Activated CD8-positive, alpha-beta T cell treated with anti-CD3 and anti-CD28 coated beads, Interleukin-2, amount 10 ng/mL, durations not matched to agents 7 days and 5 days (primary cell): ENCODE measurements at regions not wholly inside any gene's neighbourhood (a gene's known extent, or its start where the extent isn't known, plus 50 kb on each side); places are given as distances from the start of the nearest gene placed in this dataset.
A peak's percentile ranks its signal among the peaks of the same experiment; 100 is the strongest.
"Not testable (repeated sequence)": the region's sequence is repeated elsewhere in the genome, so short reads cannot be mapped to it uniquely, and the experiment has no call there.

Source experiments
- ATAC-seq: fragments of 150-1000 bp; cut with Tn5 transposase; one replicate; pipeline ENCODE4 v1.10.0; 2021; ENCODE audit warnings: moderate library complexity
- CTCF ChIA-PET: fragments of 350-600 bp; sonication (Branson Sonifier 250); formaldehyde crosslinking; loops from one replicate; lab custom pipeline; 2021; ENCODE audit warnings: antibody characterized with exemption; lab: Charles Lee
- POLR2A ChIA-PET: fragments of 350-600 bp; sonication (Branson Sonifier 250); formaldehyde crosslinking; loops from one replicate; lab custom pipeline; 2021; ENCODE audit warnings: antibody characterized with exemption; lab: Charles Lee
- DNase-seq: peaks from one replicate; pipeline ENCODE4 v3.0.0-alpha.2; 2020
- H3K27ac Mint-ChIP-seq: one replicate; pipeline ENCODE4 v1.8.0; 2021; ENCODE audit warnings: mild to moderate bottlenecking, mixed read lengths
- H3K27me3 Mint-ChIP-seq: one replicate; pipeline ENCODE4 v1.8.0; 2021; ENCODE audit warnings: low read depth, mixed read lengths
- H3K36me3 Mint-ChIP-seq: one replicate; pipeline ENCODE4 v1.8.0; 2021; ENCODE audit warnings: low read depth, mixed read lengths
- H3K4me1 Mint-ChIP-seq: one replicate; pipeline ENCODE4 v1.8.0; 2021; ENCODE audit warnings: low read depth, mixed read lengths
- H3K4me3 Mint-ChIP-seq: one replicate; pipeline ENCODE4 v1.8.0; 2021; ENCODE audit warnings: mild to moderate bottlenecking, mixed read lengths
- H3K9me3 Mint-ChIP-seq: one replicate; pipeline ENCODE4 v1.8.0; 2022; ENCODE audit warnings: mixed read lengths; ENCODE audit not compliant: insufficient read depth

DNA sequence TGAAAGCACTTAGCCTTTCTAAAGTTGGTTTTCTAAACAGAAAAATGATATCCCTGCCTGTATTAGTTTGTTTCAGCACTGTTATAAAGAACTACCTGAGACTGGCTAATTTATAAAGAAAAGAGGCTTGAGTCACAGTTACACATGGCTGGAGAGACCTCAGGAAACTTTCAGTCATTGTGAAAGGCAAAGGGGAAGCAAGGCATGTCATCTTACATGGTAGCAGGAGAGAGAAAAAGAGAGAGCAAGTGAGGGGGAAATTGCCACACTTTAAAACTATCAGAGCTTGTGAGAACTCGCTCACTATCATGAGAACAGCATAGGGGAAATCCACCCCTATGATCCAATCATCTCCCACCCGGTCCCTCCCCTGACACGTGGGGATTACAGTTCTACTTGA lies 64.9 kb downstream of the FAM170A start:
- Mint-ChIP-seq H3K27ac (no peak overlapping the region), H3K27me3 (no peaks in the 10 kb centered on the region), H3K36me3 (no peaks in the 10 kb centered on the region), H3K4me1 (no peaks in the 10 kb centered on the region), H3K9me3 (peaks cover 3% of the 10 kb centered on the region), H3K4me3 (no peak overlapping the region)
- ATAC-seq (no peak), DNase-seq (no peak)
- POLR2A ChIA-PET: no interaction called here
- CTCF ChIA-PET: no interaction called here

GRCh38 chr5:119706049-119706448 lies 76.7 kb downstream of the FAM170A start:
- H3K27me3 Mint-ChIP-seq: no peaks in the 10 kb centered on the region
- ATAC-seq: no peak
- H3K27ac Mint-ChIP-seq: no peak overlapping the region
- DNase-seq: no peak
- H3K36me3 Mint-ChIP-seq: no peaks in the 10 kb centered on the region
- no peaks in the 10 kb centered on the region for H3K4me1 Mint-ChIP-seq
- no peak overlapping the region for H3K4me3 Mint-ChIP-seq
- CTCF ChIA-PET: no interaction called here
- H3K9me3 Mint-ChIP-seq: no peaks in the 10 kb centered on the region
- POLR2A ChIA-PET: no interaction called here

DNA sequence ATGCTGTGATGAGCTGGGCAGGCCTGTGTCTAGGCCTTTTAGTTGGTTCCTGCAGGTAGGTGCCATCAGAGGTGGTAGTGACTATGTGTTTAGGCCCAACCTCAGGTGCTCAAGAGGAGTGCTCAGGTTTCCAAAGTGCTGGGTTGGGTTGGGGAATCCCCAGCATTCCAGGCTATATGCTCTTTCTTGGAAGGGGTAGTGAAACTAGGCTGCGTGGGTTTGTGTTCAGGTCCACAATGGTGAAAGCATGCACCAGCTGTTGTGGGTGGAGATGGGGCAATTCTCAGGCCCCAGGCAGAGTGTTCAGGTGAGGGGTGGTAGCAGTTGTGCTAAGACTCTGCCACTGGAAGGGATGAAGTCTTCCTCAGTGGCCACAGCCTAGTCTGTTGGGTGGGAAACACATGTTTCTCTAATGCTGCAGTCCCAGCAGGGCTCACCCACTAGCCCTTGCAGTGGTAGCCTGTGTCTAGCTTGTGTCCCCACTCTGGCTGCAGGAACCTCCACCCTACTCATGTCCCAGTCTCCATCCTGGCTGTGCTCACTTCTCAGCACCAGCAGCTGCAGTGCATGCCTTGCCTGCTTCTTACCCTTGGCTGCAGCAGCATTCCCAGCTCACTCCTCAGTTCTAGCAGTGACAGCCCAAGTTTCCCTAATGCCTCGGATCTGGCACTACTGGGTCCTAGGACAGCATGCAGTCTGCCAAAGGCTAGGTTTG lies 78.9 kb downstream of the FAM170A start:
- Mint-ChIP-seq H3K27ac (no peak overlapping the region), H3K4me3 (no peak overlapping the region), H3K27me3 (no peaks in the 10 kb centered on the region), H3K4me1 (no peaks in the 10 kb centered on the region), H3K9me3 (no peaks in the 10 kb centered on the region), H3K36me3 (no peaks in the 10 kb centered on the region)
- DNase-seq (no peak), ATAC-seq (no peak)
- ChIA-PET POLR2A (no interaction called here), CTCF (no interaction called here)

- DNase-seq (no peak), ATAC-seq (no peak)
- Mint-ChIP-seq H3K4me3 (no peak overlapping the region), H3K27ac (no peak overlapping the region), H3K36me3 (no peaks in the 10 kb centered on the region), H3K27me3 (no peaks in the 10 kb centered on the region), H3K4me1 (no peaks in the 10 kb centered on the region), H3K9me3 (peaks cover 4% of the 10 kb centered on the region)
- CTCF ChIA-PET: no interaction called here
- POLR2A ChIA-PET: no interaction called here
These were observed 92.4 kb downstream of the FAM170A start for GRCh38 chr5:119721775-119722174.

GRCh38 chr5:119725291-119725690 lies 95.9 kb downstream of the FAM170A start:
- POLR2A ChIA-PET, H3K36me3 Mint-ChIP-seq, CTCF ChIA-PET, H3K4me3 Mint-ChIP-seq, H3K4me1 Mint-ChIP-seq, DNase-seq, H3K27ac Mint-ChIP-seq, H3K9me3 Mint-ChIP-seq, ATAC-seq, H3K27me3 Mint-ChIP-seq: not testable (repeated sequence)

GRCh38 chr5:119726544-119726943 lies 97.2 kb downstream of the FAM170A start:
- Mint-ChIP-seq H3K36me3 (no peaks in the 10 kb centered on the region), H3K27me3 (no peaks in the 10 kb centered on the region), H3K9me3 (peaks cover 6% of the 10 kb centered on the region), H3K4me3 (no peak overlapping the region), H3K4me1 (no peaks in the 10 kb centered on the region), H3K27ac (no peak overlapping the region)
- ChIA-PET POLR2A (no interaction called here), CTCF (no interaction called here)
- DNase-seq (no peak), ATAC-seq (no peak)

DNA sequence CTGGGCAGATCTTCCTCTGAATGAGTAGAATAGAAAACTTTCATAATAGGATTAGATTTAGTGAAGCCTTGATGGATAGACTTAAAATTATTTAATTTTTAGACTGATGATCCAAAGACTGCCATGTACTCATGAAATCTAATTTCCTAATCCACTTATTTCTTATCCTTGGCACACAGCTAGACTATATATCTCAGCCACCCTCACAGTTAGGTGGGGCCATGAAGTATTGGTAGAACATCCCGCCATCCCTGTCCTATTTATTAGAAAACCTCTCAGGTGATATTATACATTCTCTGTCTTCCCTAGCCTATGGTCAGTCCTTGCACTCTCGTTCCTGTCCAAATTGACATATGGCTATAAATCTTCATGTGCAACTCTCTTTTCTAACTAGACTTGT lies 110.9 kb downstream of the FAM170A start:
- ChIA-PET CTCF (no interaction called here), POLR2A (no interaction called here)
- Mint-ChIP-seq H3K9me3 (no peaks in the 10 kb centered on the region), H3K27me3 (no peaks in the 10 kb centered on the region), H3K4me1 (no peaks in the 10 kb centered on the region), H3K36me3 (no peaks in the 10 kb centered on the region), H3K4me3 (no peak overlapping the region), H3K27ac (no peak overlapping the region)
- DNase-seq: no peak
- no peak for ATAC-seq

DNA sequence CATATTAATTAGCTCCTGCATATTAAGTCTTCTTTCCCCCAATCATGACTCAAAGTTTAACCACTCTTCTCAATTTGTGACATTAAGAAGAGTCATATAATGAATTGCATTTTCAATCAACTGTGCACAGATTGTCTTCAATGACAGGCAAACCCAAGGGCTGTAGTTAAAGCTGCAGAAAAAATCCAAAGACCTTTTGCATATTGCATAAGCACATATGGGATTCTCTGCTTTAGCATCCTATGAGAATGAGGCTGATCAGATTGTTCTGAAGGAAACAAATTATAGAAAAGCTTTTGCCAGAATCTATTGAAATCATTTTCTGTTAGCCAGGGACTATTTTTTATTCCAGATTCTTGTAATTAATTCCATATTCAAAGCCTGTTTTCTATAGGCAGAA lies 112.3 kb downstream of the FAM170A start:
- H3K36me3 Mint-ChIP-seq: no peaks in the 10 kb centered on the region
- ChIA-PET CTCF (interaction anchor here (1.2 to 1.5 kb wide), 2 partner anchors 10 to 754 kb away, joined by 4 read pairs; partner anchors contain the start of gene DTWD2), POLR2A (no interaction called here)
- H3K27me3 Mint-ChIP-seq: no peaks in the 10 kb centered on the region
- ATAC-seq (no peak), DNase-seq (no peak)
- no peaks in the 10 kb centered on the region for H3K9me3 Mint-ChIP-seq
- no peak overlapping the region for H3K27ac Mint-ChIP-seq
- no peak overlapping the region for H3K4me3 Mint-ChIP-seq
- no peaks in the 10 kb centered on the region for H3K4me1 Mint-ChIP-seq

GRCh38 chr5:119742311-119742710 lies 113.0 kb downstream of the FAM170A start:
- ATAC-seq (no peak), DNase-seq (no peak)
- H3K9me3 Mint-ChIP-seq: no peaks in the 10 kb centered on the region
- POLR2A ChIA-PET: no interaction called here
- no peaks in the 10 kb centered on the region for H3K27me3 Mint-ChIP-seq
- no peaks in the 10 kb centered on the region for H3K4me1 Mint-ChIP-seq
- no peak overlapping the region for H3K4me3 Mint-ChIP-seq
- no peak overlapping the region for H3K27ac Mint-ChIP-seq
- CTCF ChIA-PET: interaction anchor here (1.2 to 1.5 kb wide), 2 partner anchors 9 to 754 kb away, joined by 4 read pairs; partner anchors contain the start of gene DTWD2
- H3K36me3 Mint-ChIP-seq: no peaks in the 10 kb centered on the region

- no peaks in the 10 kb centered on the region for H3K27me3 Mint-ChIP-seq
- ChIA-PET POLR2A (no interaction called here), CTCF (no interaction called here)
- H3K36me3 Mint-ChIP-seq: no peaks in the 10 kb centered on the region
- H3K9me3 Mint-ChIP-seq: no peaks in the 10 kb centered on the region
- no peak overlapping the region for H3K4me3 Mint-ChIP-seq
- H3K4me1 Mint-ChIP-seq: no peaks in the 10 kb centered on the region
- ATAC-seq: peak; percentile 60
- H3K27ac Mint-ChIP-seq: no peak overlapping the region
- DNase-seq: peak; percentile 21
These were observed 114.6 kb downstream of the FAM170A start for GRCh38 chr5:119743927-119744326.

DNA sequence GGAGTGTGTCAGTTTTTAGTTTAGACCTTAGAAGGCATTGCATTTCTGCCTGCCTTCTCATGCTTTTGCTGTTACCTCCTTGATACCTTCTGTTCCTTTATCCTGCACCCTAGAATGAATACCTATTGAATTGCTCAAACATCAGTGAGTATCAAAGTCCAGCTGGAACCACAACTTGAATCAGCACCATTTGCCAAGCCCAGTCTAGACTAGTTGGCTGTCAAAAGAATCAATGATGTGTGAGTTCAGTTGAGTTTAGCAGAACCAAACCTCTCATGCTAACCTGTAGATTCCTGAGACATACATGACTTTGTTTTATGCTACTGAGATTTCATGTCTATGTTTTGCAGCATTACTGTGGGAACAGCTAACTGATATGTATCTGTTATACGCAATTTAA lies 116.6 kb downstream of the FAM170A start:
- no peak overlapping the region for H3K4me3 Mint-ChIP-seq
- ATAC-seq: no peak
- no peak for DNase-seq
- ChIA-PET POLR2A (no interaction called here), CTCF (no interaction called here)
- no peaks in the 10 kb centered on the region for H3K9me3 Mint-ChIP-seq
- no peaks in the 10 kb centered on the region for H3K4me1 Mint-ChIP-seq
- no peaks in the 10 kb centered on the region for H3K36me3 Mint-ChIP-seq
- peaks cover 2% of the 10 kb centered on the region for H3K27me3 Mint-ChIP-seq
- no peak overlapping the region for H3K27ac Mint-ChIP-seq

- ChIA-PET POLR2A (no interaction called here), CTCF (no interaction called here)
- no peak overlapping the region for H3K4me3 Mint-ChIP-seq
- peaks cover 2% of the 10 kb centered on the region for H3K27me3 Mint-ChIP-seq
- ATAC-seq (no peak), DNase-seq (no peak)
- no peaks in the 10 kb centered on the region for H3K4me1 Mint-ChIP-seq
- H3K36me3 Mint-ChIP-seq: no peaks in the 10 kb centered on the region
- H3K9me3 Mint-ChIP-seq: no peaks in the 10 kb centered on the region
- H3K27ac Mint-ChIP-seq: no peak overlapping the region
These were observed 117.6 kb downstream of the FAM170A start for GRCh38 chr5:119746984-119747383.
